ENCODE measurements at regions not wholly inside any gene's neighbourhood (a gene's known extent, or its start where the extent isn't known, plus 50 kb on each side); places are given as distances from the start of the nearest gene placed in this dataset.

DNA sequence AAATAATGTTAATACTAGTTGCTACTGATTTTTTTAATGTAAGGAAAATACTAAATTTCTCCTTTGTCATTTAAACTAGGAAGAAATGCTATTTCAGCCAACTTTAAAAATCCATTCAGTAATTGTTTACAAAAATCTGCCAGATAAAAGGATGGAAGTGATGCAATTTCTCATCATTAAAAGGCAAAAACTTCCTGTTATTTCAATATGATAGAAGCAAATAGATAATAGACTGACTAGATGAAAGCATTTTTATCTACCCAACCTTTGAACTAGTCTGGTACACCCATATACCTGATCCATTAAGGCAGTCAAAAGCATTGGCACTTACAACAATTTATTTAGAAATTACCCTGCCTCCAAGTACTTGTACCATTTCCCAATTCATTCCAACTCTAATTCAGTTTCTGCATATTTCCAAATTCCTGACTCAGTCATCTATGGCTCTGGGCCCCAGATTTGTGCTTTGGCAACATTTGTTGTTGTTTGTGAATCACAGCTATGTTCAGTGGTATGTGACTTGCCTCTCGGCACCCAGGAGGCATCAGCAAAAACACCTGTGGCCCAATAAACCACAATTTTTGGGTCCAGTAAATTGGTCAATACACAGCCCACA, 482.6 kb upstream of the SEMA3A start:
- TF ChIP-seq, protein P1, sequence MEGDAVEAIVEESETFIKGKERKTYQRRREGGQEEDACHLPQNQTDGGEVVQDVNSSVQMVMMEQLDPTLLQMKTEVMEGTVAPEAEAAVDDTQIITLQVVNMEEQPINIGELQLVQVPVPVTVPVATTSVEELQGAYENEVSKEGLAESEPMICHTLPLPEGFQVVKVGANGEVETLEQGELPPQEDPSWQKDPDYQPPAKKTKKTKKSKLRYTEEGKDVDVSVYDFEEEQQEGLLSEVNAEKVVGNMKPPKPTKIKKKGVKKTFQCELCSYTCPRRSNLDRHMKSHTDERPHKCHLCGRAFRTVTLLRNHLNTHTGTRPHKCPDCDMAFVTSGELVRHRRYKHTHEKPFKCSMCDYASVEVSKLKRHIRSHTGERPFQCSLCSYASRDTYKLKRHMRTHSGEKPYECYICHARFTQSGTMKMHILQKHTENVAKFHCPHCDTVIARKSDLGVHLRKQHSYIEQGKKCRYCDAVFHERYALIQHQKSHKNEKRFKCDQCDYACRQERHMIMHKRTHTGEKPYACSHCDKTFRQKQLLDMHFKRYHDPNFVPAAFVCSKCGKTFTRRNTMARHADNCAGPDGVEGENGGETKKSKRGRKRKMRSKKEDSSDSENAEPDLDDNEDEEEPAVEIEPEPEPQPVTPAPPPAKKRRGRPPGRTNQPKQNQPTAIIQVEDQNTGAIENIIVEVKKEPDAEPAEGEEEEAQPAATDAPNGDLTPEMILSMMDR (IDR thresholded peaks at IDR 0.05) = no peak
- TF ChIP-seq POLR2A (IDR thresholded peaks at IDR 0.05) = no peak

Measured in ovary (tissue), 3 donors.